ENCODE measurements at regions not wholly inside any gene's neighbourhood (a gene's known extent, or its start where the extent isn't known, plus 50 kb on each side); places are given as distances from the start of the nearest gene placed in this dataset.

- DNase-seq (ENCODE audit: low read depth), result no peak
These were observed 164.2 kb downstream of the MACROH2A1 start for GRCh38 chr5:135234666-135235401.

- DNase-seq (ENCODE audit: low read depth), result no peak
These were observed 164.8 kb downstream of the MACROH2A1 start for GRCh38 chr5:135234242-135234641.

- DNase-seq (ENCODE audit: low read depth), result no peak
These were observed 165.6 kb downstream of the MACROH2A1 start for GRCh38 chr5:135233477-135233876.

- DNase-seq (ENCODE audit: low read depth), result no peak
These were observed 166.1 kb downstream of the MACROH2A1 start for GRCh38 chr5:135232958-135233357.

- no peak for DNase-seq (ENCODE audit: low read depth)
These were observed 167.7 kb downstream of the MACROH2A1 start for GRCh38 chr5:135231289-135231688.

GRCh38 chr5:135230251-135230925 lies 168.6 kb downstream of the MACROH2A1 start:
- no peak for DNase-seq (ENCODE audit: low read depth)

- no peak for DNase-seq (ENCODE audit: low read depth)
These were observed 169.3 kb downstream of the MACROH2A1 start for GRCh38 chr5:135229679-135230132.

- no peak for DNase-seq (ENCODE audit: low read depth)
These were observed 169.9 kb downstream of the MACROH2A1 start for GRCh38 chr5:135229122-135229521.

GRCh38 chr5:135228222-135228621 lies 170.8 kb downstream of the MACROH2A1 start:
- DNase-seq (ENCODE audit: low read depth), result no peak

GRCh38 chr5:135227064-135228022 lies 171.7 kb downstream of the MACROH2A1 start:
- DNase-seq (ENCODE audit: low read depth), result no peak

GRCh38 chr5:135225856-135226560 lies 173.0 kb downstream of the MACROH2A1 start:
- DNase-seq (ENCODE audit: low read depth), result no peak

GRCh38 chr5:135223891-135224625 lies 175.0 kb downstream of the MACROH2A1 start:
- no peak for DNase-seq (ENCODE audit: low read depth)

- DNase-seq (ENCODE audit: low read depth), result no peak
These were observed 175.6 kb downstream of the MACROH2A1 start for GRCh38 chr5:135223404-135223803.

- no peak for DNase-seq (ENCODE audit: low read depth)
These were observed 176.3 kb downstream of the MACROH2A1 start for GRCh38 chr5:135222771-135223170.

GRCh38 chr5:135222171-135222681 lies 176.8 kb downstream of the MACROH2A1 start:
- no peak for DNase-seq (ENCODE audit: low read depth)

GRCh38 chr5:135221696-135222095 lies 177.3 kb downstream of the MACROH2A1 start:
- DNase-seq (ENCODE audit: low read depth), result no peak

GRCh38 chr5:135221187-135221473 lies 177.9 kb downstream of the MACROH2A1 start:
- DNase-seq (ENCODE audit: low read depth), result no peak

- DNase-seq (ENCODE audit: low read depth), result no peak
These were observed 178.4 kb downstream of the MACROH2A1 start for GRCh38 chr5:135220394-135221186.

GRCh38 chr5:135219868-135220267 lies 179.2 kb downstream of the MACROH2A1 start:
- DNase-seq (ENCODE audit: low read depth), result no peak

Measured in stimulated activated CD8-positive, alpha-beta memory T cell treated with anti-CD3 and anti-CD28 coated beads, Interleukin-15, amount 100 ng/mL, for 1 hour (primary cell).